Tibial nerve (tissue), 4 donors: ENCODE measurements at regions not wholly inside any gene's neighbourhood (a gene's known extent, or its start where the extent isn't known, plus 50 kb on each side); places are given as distances from the start of the nearest gene placed in this dataset.

ENCODE experiments used
- CTCF ChIP-seq, 5 experiments: fragments of 200-600 bp in 3 of 5; fragments of 450-650 bp in 2 of 5; sonication (generic) in 3 of 5; IDR thresholded peaks; one replicate each; pipeline ENCODE4 v1.5.1; 2016 to 2019; ENCODE audit warnings: antibody characterized with exemption in 5 of 5, mild to moderate bottlenecking in 3 of 5, moderate library complexity in 2 of 5
- EP300 ChIP-seq, 2 donors: sonication (generic); formaldehyde crosslinking; IDR thresholded peaks; one replicate each; pipeline ENCODE4 v1.6.1; 2017; ENCODE audit warnings: antibody characterized with exemption in 2 of 2, mild to moderate bottlenecking in 1 of 2
- POLR2A ChIP-seq, 2 donors: fragments of 450-650 bp; IDR thresholded peaks; one replicate each; pipeline ENCODE4 v1.6.1; 2017; ENCODE audit warnings: antibody characterized with exemption in 2 of 2, mild to moderate bottlenecking in 2 of 2, moderate library complexity in 2 of 2

GRCh38 chr12:124422142-124422569, 127.3 kb downstream of the RFLNA start:
- TF ChIP-seq CTCF (IDR thresholded peaks at IDR 0.05) (no peak), EP300 (IDR thresholded peaks at IDR 0.05) (no peak), POLR2A (IDR thresholded peaks at IDR 0.05) (no peak)
